IMR-90 (cell line): ENCODE measurements at regions not wholly inside any gene's neighbourhood (a gene's known extent, or its start where the extent isn't known, plus 50 kb on each side); places are given as distances from the start of the nearest gene placed in this dataset.

ENCODE experiments used
- ATAC-seq: fragments of 200-7000 bp; cut with Tn5 transposase; 2 replicates; pipeline ENCODE4 v1.9.1; 2020; ENCODE audit warnings: low read depth, mild to moderate bottlenecking, moderate library complexity
- BruUV-seq: library from RNA; stranded (reverse); fragments of 400-500 nt; replicated peaks from 2 replicates; lab custom pipeline; 2021; lab: Mats Ljungman, UMichigan
- CTCF ChIA-PET: fragments of 300-600 bp; formaldehyde crosslinking; extraction: SDS; loops from one replicate; lab custom pipeline; 2021; ENCODE audit warnings: antibody characterized with exemption; lab: Yijun Ruan, JAX
- POLR2A ChIA-PET: fragments of 300-600 bp; sonication (Branson Sonifier 250); formaldehyde crosslinking; loops from one replicate; lab custom pipeline; 2022; ENCODE audit warnings: antibody characterized with exemption; ENCODE audit not compliant: unreplicated experiment; lab: Charles Lee
- DNase-seq: peaks from one replicate; pipeline ENCODE4 v3.0.0; 2013
- H2AFZ ChIP-seq: replicated peaks from 2 replicates; pipeline ENCODE3; 2013; ENCODE audit warnings: low read length, mild to moderate bottlenecking; ENCODE audit not compliant: poor library complexity
- H2AK5ac ChIP-seq: 2 replicates; pipeline ENCODE4 v1.6.1; 2013; ENCODE audit warnings: low read depth, low read length, inconsistent platforms
- H2AK9ac ChIP-seq: replicated peaks from 2 replicates; pipeline ENCODE3; 2013; ENCODE audit warnings: mild to moderate bottlenecking, low read depth, low read length, moderate library complexity; ENCODE audit not compliant: poor library complexity
- H2BK120ac ChIP-seq: 2 replicates; pipeline ENCODE4 v1.6.1; 2013; ENCODE audit warnings: low read depth, low read length, inconsistent platforms
- H2BK15ac ChIP-seq: 3 replicates; pipeline ENCODE4 v1.6.1; 2013; ENCODE audit warnings: low read depth, low read length, inconsistent platforms
- H2BK20ac ChIP-seq: 2 replicates; pipeline ENCODE4 v1.6.1; 2013; ENCODE audit warnings: low read depth, mild to moderate bottlenecking, inconsistent platforms, low read length, moderate library complexity
- H2BK5ac ChIP-seq: 2 replicates; pipeline ENCODE4 v1.6.1; 2013; ENCODE audit warnings: mild to moderate bottlenecking, low read depth, low read length, inconsistent platforms; ENCODE audit not compliant: poor library complexity, severe bottlenecking
- H3K14ac ChIP-seq: replicated peaks from 2 replicates; pipeline ENCODE4 v1.6.1; 2013; ENCODE audit warnings: low read depth, low read length, inconsistent platforms
- H3K18ac ChIP-seq: 2 replicates; pipeline ENCODE4 v1.6.1; 2013; ENCODE audit warnings: low read depth, low read length, control low read depth
- H3K23ac ChIP-seq: 2 replicates; pipeline ENCODE4 v1.6.1; 2013; ENCODE audit warnings: low read depth, low read length, inconsistent platforms
- H3K27ac ChIP-seq: 2 replicates; pipeline ENCODE4 v1.5.1; 2013; ENCODE audit warnings: mild to moderate bottlenecking, control low read depth, low read length; ENCODE audit not compliant: insufficient read depth
- H3K27me3 ChIP-seq: 2 replicates; pipeline ENCODE4 v1.6.1; 2013; ENCODE audit warnings: low read length; ENCODE audit not compliant: control insufficient read depth, insufficient read depth
- H3K36me3 ChIP-seq: 2 replicates; pipeline ENCODE4 v1.6.1; 2013; ENCODE audit warnings: low read length, mixed read lengths; ENCODE audit not compliant: control insufficient read depth, insufficient read depth
- H3K4ac ChIP-seq: 2 replicates; pipeline ENCODE4 v1.6.1; 2013; ENCODE audit warnings: low read depth, low read length, inconsistent platforms
- H3K4me1 ChIP-seq: 2 replicates; pipeline ENCODE4 v1.6.1; 2013; ENCODE audit warnings: low read length, mixed read lengths; ENCODE audit not compliant: control insufficient read depth, insufficient read depth
- H3K4me2 ChIP-seq: 2 replicates; pipeline ENCODE4 v1.6.1; 2013; ENCODE audit warnings: low read depth, mild to moderate bottlenecking, control low read depth, low read length, moderate library complexity
- H3K4me3 ChIP-seq: 2 replicates; pipeline ENCODE4 v1.5.1; 2013; ENCODE audit warnings: low read depth, mild to moderate bottlenecking, control low read depth, low read length, moderate library complexity; ENCODE audit not compliant: insufficient read depth
- H3K56ac ChIP-seq: 2 replicates; pipeline ENCODE4 v1.6.1; 2013; ENCODE audit warnings: low read length, inconsistent platforms; ENCODE audit not compliant: insufficient read depth; ENCODE audit errors: extremely low read depth
- H3K79me1 ChIP-seq, 2 experiments: 2 replicates each; pipeline ENCODE4 v1.6.1; 2013; ENCODE audit warnings: low read length in 2 of 2, inconsistent platforms in 1 of 2, low read depth in 1 of 2
- H3K9ac ChIP-seq: 2 replicates; pipeline ENCODE4 v1.6.1; 2013; ENCODE audit warnings: low read depth, low read length, control low read depth
- H3K9me1 ChIP-seq: 2 replicates; pipeline ENCODE4 v1.6.1; 2013; ENCODE audit warnings: low read length, inconsistent platforms; ENCODE audit not compliant: insufficient read depth
- H3K9me3 ChIP-seq: 2 replicates; pipeline ENCODE4 v1.6.1; 2013; ENCODE audit warnings: low read length; ENCODE audit not compliant: control insufficient read depth, insufficient read depth
- H4K20me1 ChIP-seq: 2 replicates; pipeline ENCODE4 v1.6.1; 2013; ENCODE audit warnings: low read length, inconsistent platforms; ENCODE audit not compliant: insufficient read depth
- H4K5ac ChIP-seq: 2 replicates; pipeline ENCODE4 v1.6.1; 2013; ENCODE audit warnings: mild to moderate bottlenecking, low read depth, low read length, control low read depth
- H4K8ac ChIP-seq, 2 experiments: 2 replicates each; pipeline ENCODE4 v1.6.1; 2013; ENCODE audit warnings: low read depth in 2 of 2, low read length in 2 of 2, control low read depth in 1 of 2, inconsistent platforms in 1 of 2
- H4K91ac ChIP-seq: 2 replicates; pipeline ENCODE4 v1.6.1; 2013; ENCODE audit warnings: low read depth, low read length, inconsistent platforms; ENCODE audit not compliant: insufficient read depth
- RAD21 ChIP-seq: IDR thresholded peaks from 2 replicates; pipeline ENCODE4 v1.6.1; 2012; ENCODE audit warnings: low read length, improper control_type of control experiment
- WGBS, 2 experiments: methylation state at CpG; one replicate each; pipeline versions ENCODE4 v1.1.5 to v1.1.7; 2013; ENCODE audit warnings: missing lambda C conversion rate in 2 of 2; ENCODE audit not compliant: insufficient read length in 1 of 2; ENCODE audit errors: extremely low coverage in 2 of 2; 5-methylcytosine and 5-hydroxymethylcytosine counted together
- dilution Hi-C: fragments of 300-500 bp; cut with HindIII; formaldehyde crosslinking; loops from one replicate; pipeline ENCODE4 v1.14.3; 2018; ENCODE audit warnings: low sequenced_read_pairs; ENCODE audit not compliant: unreplicated experiment
- in situ Hi-C: fragments of 300-500 bp; cut with MboI; formaldehyde crosslinking; loops from 3 replicates; pipeline ENCODE4 v1.14.3; 2019; ENCODE audit warnings: low sequenced_read_pairs, inconsistent platforms, mixed read lengths
- intact Hi-C: fragments of 100-400 bp; cut with micrococcal nuclease; formaldehyde crosslinking; loops from 2 replicates; pipeline ENCODE4 v1.10.0; 2022

GRCh38 chr16:64158941-64159588 lies 962.8 kb downstream of the CDH11 start:
- H4K91ac ChIP-seq = no peak overlapping the region
- H3K9me1 ChIP-seq = no peaks in the 10 kb centered on the region
- H2BK5ac ChIP-seq = no peak overlapping the region
- WGBS, 2 experiments = no CpG with 5 or more reads among the region's 2 CpGs
- no peak overlapping the region for H2BK20ac ChIP-seq
- H3K4me2 ChIP-seq = no peak overlapping the region
- in situ Hi-C loops (no loop called here), intact Hi-C loops (no loop called here), dilution Hi-C loops (no loop called here)
- H2AK9ac ChIP-seq = no peak overlapping the region
- H3K4me1 ChIP-seq = no peaks in the 10 kb centered on the region
- no peak overlapping the region for H3K18ac ChIP-seq
- no peak overlapping the region for H3K27ac ChIP-seq
- DNase-seq (no peak), ATAC-seq (no peak)
- H2BK15ac ChIP-seq = no peak overlapping the region
- no peak overlapping the region for H4K5ac ChIP-seq
- no peak overlapping the region for H2AK5ac ChIP-seq
- H3K56ac ChIP-seq = no peak overlapping the region
- no peak overlapping the region for H2BK120ac ChIP-seq
- H3K79me1 ChIP-seq = no peaks in the 10 kb centered on the region
- POLR2A ChIA-PET = no interaction called here
- no peak overlapping the region for H3K14ac ChIP-seq
- no peak for TF ChIP-seq RAD21
- CTCF ChIA-PET = interaction anchor here (0.5 kb wide), 1 partner anchor 94 kb away, joined by 3 read pairs; no protein-coding TSS in a partner anchor
- H3K36me3 ChIP-seq = no peaks in the 10 kb centered on the region
- H2AFZ ChIP-seq = no peak overlapping the region
- H4K20me1 ChIP-seq = no peaks in the 10 kb centered on the region
- H3K9ac ChIP-seq = no peak overlapping the region
- H3K4me3 ChIP-seq = no peak overlapping the region
- no peak overlapping the region for H3K4ac ChIP-seq
- H3K9me3 ChIP-seq = no peaks in the 10 kb centered on the region
- no peak overlapping the region for H4K8ac ChIP-seq
- BruUV-seq = no TSS peak
- no peaks in the 10 kb centered on the region for H3K27me3 ChIP-seq
- H3K23ac ChIP-seq = no peak overlapping the region
